Stimulated activated CD4-positive, alpha-beta T cell treated with anti-CD3 and anti-CD28 coated beads, Interleukin-2, amount 100 ng/mL, for 48 hours (primary cell): ENCODE measurements at regions not wholly inside any gene's neighbourhood (a gene's known extent, or its start where the extent isn't known, plus 50 kb on each side); places are given as distances from the start of the nearest gene placed in this dataset.
"Not testable (repeated sequence)": the region's sequence is repeated elsewhere in the genome, so short reads cannot be mapped to it uniquely, and the experiment has no call there.

ENCODE experiments used
- DNase-seq, 2 donors: peaks; one replicate each; pipeline ENCODE4 v3.0.0-alpha.2; 2020

DNA sequence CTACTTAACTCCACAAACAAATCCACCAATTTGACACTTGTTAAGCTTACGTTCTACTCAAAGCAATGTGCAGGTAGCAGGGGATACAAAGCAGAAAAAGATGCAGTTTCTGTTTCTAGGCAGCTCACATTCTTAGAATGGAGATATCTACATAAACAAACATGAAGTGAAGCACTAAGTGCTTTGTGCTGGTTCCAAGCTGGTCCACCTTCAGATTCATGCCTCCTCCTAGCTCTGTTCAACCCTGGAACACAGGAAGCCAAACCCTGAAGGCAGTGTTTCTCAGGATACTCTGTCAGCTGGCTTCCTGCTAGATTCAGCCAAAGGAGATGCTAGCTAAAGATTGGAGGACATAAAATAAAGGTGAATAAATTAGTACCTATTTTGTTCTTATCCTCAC is 55.3 kb upstream of the NOL4 start:
- DNase-seq: no peak

DNA sequence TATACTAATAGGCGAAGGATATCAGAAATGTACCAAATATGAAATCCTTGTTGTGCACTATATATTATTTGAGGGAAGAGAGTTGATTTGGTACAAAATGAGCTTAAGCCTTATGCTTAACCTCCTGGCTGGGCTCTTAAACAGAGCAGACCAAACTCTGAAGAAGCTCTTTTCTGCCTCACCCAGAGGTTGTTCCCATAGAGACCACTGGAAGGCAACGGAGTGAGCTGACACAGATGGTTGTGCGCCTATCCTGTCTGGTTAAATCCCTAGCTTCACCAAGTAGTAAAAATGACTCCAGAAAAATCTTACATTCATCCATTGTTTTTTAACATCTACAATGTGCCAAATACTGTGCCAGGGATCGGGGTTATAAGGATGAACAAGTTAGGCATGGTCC is 55.9 kb upstream of the NOL4 start:
- no peak for DNase-seq

DNA sequence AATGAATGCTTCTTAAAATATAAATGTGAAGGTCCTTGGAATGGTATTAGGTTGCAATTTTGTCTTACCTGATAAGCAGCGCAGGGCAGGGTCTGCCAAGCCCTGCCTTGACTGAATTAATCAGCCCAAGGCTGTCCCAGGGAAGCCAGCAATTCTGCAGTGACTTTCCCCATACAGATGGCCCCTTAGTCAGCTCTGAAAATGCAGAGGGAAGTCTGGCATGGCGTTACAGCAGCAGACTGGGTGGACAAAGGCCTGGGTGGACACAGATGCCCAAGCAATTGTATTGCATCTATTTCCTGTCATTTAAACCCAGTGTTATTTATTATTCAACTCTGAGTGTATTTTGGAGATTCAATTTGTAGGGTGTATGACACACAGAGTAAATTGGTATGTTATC is 56.6 kb upstream of the NOL4 start:
- no peak for DNase-seq

DNA sequence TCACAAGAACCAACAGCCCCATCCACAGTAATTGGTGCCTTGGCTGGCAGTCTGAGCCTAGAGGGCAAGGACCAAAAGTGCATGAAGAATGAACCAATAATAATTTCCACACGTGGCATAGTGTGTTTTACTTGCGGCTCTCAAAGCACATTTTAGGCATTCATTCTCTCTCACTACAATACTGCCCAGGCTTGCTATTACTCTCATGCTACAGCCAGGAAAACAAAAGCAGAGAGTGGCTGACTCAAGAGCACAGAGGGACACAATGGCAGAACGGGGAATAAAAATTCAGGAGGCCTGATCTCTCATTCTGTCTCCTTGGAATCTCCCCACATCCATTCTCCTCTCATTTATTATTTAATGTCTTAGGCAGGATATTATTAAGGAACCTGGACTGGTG is 57.0 kb upstream of the NOL4 start:
- DNase-seq: no peak

DNA sequence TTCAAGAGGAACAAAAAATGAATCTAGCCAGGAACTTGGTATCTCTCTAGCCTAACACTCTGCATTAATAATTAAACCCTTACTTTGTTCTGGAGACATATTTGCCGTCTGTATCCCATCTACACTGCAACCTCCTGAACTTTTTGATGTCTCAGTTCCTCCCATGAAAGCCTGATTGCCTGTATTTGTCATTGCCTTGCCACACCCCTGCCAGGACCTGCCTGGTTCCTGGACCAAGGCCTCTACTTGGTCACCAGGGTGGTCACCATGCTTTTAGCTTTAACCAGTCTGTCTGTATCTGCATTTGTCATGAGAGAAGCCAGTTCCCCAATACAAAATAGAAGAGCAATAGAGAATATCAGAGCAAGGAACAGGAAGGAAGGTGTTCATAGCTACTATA is 58.8 kb upstream of the NOL4 start:
- no peak for DNase-seq

DNA sequence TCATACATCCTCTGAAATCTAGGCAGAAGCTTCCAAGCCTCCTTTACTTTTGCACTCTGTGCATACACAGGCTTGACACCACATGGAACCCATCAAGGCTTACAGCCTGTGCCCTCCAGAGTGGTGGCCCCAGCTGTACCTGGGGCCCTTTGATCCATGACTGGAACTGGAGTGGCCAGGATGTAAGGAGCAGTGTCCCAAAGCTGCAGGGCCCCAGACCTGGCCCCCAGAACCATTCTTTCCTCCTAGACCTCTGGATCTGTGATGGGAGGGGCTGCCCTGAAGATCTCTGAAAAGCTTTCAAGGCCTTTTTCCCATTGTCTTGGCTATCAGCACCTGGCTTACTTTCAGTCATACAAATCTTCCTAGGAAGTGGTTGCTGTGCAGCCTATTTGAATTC is 63.1 kb upstream of the NOL4 start:
- no peak for DNase-seq

DNA sequence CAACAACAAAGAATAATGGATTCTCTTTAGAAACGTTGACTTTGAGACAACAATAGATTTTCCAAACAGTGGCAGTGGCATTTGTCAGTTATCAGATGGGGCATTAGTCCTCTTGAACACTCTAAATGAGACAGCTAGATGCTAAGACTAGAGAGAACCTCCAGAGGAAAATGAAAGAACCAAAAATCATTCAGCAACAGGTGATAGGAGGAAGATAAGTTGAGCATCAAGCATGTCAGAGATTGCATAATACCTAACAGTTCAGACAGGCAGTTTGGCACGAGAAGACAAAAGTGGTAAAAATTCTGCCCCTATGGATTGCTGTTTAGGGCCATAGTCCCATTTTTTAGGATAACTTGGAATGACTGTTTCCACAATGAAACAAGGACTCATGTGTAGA is 67.9 kb upstream of the NOL4 start:
- DNase-seq: no peak

DNA sequence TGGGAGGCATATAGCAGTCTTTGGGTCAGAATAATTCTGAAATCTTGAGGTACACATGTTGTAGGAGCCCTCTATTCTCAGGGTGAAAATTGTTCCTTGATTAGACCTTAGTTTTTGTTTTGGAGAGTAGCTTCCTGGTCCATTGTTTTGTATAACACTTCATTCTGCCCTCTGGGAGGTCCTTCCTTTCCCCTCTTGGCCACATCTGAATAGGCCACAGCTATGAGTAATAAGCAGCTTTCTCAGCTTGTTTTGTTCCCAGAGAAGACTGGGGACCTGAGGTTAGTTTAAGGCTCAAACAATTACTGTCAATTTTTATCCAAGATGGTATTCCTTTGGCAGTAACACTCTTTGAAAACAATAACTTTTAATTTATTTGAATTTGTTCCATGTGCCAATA is 72.6 kb upstream of the NOL4 start:
- DNase-seq: no peak

DNA sequence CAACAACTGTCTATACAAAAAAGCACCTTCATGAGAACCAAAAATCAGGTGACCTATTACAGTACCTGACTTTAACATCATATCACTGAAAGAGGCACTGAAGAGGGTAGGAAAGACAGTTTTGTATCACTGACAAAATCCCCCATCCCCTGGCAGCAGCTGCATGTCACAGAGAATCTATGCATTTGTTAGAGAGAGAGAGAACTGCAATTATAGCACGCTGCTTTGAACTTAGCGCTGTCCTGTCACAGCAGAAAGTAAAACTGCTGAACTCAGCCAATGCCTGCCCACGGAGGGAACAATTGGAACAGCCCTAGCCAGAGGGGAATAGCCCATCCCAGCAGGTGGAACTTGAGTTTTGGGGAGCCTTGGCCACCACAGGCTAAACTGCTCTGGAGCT is 75.1 kb upstream of the NOL4 start:
- DNase-seq: no peak

DNA sequence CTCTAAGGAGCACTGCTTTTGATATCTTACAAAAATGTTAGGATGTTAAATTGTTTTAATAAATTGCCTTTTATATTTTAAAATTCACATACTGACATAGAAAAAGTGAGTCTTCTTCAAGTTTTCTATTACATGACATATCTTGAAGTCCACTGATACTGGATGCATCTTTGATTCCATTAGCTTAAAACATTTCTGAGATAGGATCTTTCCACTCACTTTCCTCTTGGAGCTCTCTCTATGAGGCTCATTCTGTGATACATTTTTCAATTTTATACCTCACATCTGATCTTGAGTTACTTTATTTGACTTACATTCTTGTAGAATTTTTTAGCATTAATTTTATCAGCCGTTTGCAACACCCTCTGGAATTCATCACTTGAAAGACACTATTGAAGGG is 86.8 kb upstream of the NOL4 start:
- DNase-seq: no peak

DNA sequence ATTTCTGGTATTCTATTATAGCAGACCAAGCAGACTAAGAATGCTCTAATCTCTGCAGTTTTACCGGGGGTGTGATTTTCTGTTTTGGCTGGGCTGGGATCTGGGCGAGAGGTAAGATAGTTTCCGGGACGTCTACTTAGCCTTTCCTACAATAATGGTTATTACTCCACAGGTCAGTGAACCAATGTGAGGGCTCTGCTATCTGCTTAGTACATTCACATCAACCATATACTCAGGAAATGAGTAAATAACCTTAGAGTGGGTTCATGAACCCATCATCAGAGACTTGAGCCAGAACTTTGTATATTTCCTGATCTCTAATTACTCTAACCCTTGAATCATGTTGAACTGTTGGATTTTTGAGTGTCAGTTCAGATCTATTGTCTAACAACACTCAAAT is 90.1 kb upstream of the NOL4 start:
- no peak for DNase-seq

DNA sequence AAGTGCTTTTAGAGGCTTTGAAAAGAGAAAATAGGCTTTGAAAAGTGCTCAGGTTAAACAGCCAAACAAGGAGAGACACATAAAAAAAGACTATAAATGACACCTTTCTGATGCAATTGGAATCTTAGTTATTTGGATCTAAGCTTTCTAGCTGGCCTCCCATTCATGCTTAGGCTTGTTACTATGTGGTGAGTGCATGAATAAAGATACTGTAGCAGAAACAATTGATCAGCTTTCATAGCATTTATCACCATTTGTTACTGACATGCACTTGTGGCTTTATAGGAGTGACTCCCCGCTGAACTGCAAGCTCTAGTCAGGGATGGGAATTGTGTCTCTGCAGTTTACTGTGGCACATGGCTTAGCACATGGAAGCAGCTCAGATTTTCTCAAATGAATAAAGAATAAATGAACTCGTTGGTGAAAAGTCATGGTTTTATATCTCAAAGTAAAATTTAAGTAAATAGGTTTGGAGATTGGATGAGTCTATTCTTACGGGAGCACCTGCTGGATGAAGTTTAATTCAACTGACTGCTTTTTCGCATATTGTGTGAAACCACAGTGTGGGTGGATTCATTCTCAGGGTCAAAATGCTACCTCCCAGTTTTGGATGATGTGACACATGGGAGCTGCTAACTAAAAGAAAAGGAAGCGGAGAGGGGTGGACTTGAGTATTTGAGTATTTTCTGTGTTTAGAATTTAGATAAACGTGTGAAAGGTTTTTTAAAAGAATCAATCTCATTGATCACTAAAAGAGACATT is 91.1 kb upstream of the NOL4 start:
- DNase-seq: no peak

DNA sequence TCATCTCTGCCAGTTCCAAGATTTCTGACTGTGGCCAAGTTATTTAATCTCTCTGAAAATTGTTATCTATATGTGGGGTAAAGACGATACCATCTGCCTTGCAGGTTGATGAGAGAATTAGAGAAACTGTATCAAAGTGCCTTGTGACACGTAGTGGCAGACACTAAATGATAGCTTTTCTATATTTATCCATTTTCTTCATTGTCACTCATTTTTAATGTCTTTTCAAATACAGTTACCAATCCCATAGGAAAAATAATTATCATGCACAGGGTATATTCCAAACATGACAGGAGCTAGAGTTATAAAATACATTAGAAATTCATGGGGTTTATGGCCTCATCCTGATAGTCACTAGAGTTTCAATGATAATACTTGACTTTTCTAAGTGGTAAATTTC is 95.6 kb upstream of the NOL4 start:
- DNase-seq: no peak

DNA sequence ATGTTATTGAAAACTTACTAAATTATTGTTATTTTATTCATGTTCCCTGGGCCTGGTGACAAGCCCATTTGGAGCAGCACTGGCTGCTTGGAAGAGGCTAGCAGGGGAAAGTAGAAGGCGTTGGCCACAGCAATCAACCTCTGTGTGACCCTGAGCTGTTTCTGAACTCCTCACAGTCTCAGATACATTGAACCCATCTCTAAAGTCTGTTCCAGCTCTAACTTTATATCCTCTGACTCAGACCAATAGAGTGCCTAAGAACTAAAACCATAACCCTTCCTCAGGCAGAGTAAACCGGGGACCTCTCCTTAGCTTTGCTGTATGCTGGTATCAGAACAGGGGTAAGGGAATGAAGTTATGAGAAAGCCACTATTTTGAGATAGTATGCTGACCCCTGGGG is 96.4 kb upstream of the NOL4 start:
- DNase-seq: no peak

DNA sequence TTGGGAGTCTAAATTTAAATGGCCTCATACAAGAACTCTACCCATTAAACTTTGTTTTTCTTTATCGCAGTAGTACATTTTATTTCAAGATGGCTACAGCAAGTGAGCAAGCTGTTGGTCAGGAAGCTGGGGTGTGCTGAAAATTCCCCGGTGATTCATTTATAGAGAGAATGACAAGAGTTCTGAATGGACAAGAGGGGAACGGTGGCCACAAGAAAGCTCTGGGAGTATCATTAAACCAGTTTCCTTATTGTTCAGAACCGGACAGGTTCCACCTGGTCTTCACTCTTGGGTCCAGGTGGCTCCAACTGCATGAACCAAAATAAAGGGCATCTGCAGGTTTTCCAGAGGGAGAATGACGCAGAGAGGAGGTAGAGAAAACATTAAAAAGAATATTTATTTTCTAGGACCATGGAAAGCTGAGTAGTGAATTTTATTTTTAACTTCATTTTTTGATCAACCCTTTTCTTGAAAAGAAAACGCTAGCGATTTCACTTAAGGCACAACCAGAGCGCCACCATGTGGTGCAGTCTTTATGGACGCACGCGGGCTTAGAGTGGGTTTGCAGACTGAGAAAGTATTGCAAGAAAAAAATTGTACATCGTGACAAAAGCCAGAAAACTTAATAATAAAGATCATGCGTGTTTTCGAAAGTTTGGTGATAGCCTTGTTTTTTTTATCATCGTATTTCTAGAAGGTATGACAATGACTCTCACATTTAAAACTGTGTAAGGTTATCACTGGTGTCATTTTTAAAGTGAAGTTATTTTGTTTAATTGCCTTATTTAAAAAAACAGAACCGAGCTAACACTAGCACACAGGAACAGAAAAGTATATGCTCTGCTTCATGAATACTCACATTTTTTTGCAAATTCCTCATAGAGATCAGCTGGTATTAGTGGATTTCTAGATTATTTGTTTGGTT is 97.9 kb upstream of the NOL4 start:
- peak in 1 of 2 donors; percentile 9 for DNase-seq

DNA sequence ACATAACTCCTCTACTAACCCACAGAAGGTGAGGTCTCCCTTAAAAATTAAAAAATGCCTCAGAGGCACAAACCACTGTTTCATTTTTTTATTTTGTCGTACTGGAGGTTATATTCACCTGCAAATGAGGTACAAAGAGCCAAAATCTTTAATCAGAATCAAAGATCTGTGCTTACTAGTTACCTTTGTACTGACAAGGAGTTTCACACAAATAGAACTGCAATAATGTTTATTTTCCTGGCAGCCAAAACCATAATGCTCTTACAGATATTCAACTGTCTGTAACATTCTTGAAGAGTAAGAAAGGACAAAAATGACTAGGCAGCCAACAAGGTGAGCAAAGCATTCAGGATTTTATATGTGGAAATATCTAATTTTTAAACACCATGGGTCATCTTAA is 105.1 kb upstream of the NOL4 start:
- no peak for DNase-seq

DNA sequence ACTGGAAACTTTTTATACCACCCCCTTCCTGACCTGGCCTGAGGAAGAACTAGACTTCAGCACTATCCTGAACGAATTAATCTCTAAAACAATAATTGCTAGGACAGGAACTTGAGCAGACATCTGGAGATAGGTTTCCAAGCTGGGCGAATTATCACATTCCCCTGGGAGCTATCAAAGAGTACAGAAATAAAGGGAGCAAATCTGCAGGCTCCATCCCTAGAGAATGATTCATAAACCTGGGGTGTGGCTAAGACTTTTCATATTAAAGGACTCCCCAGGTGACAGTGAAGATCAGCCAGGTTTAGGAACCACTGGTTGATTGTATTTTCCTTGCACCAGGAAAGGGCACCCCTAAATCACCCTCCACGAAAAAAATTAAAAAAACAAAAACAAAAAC is 105.6 kb upstream of the NOL4 start:
- DNase-seq: no peak

DNA sequence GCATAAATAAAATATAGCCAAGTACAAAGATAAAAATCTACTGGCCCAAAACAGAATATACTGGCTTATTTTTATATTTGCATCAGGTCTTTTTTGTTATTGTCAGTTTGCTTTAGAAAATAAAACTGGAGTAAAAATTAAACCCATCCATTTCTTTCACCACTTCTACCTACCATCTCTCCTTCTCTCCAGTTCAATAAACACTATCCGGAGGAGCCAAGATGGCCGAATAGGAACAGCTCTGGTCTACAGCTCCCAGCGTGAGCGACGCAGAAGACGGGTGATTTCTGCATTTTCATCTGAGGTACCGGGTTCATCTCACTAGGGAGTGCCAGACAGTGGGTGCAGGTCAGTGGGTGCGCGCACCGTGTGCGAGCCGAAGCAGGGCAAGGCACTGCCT is 106.2 kb upstream of the NOL4 start:
- DNase-seq: not testable (repeated sequence)

DNA sequence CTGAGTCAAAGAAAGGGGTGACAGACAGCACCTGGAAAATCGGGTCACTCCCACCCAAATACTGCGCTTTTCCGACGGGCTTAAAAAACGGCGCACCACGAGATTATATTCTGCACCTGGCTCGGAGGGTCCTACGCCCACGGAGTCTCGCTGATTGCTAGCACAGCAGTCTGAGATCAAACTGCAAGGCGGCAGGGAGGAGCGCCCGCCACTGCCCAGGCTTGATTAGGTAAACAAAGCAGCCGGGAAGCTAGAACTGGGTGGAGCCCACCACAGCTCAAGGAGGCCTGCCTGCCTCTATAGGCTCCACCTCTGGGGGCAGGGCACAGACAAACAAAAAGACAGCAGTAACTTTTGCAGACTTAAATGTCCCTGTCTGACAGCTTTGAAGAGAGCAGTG is 106.6 kb upstream of the NOL4 start:
- not testable (repeated sequence) for DNase-seq

DNA sequence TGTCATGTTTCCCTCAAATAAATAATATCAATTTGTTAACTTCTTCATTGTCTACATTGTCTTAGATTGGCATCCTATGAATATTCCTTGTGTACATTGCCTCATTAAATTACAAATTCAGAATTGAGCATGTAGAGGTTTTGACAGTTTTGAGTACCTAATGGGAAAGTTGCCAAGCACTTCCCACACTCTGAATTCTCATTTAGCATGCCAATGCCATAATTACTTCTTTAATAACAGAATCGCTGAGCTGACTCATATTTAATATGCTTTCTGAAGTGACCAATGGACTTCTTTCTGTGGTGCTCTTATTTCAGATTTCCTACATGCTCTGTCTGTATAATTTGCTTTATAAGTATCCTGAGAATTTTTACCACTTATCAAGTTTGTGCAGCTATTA is 114.4 kb upstream of the NOL4 start:
- no peak for DNase-seq

DNA sequence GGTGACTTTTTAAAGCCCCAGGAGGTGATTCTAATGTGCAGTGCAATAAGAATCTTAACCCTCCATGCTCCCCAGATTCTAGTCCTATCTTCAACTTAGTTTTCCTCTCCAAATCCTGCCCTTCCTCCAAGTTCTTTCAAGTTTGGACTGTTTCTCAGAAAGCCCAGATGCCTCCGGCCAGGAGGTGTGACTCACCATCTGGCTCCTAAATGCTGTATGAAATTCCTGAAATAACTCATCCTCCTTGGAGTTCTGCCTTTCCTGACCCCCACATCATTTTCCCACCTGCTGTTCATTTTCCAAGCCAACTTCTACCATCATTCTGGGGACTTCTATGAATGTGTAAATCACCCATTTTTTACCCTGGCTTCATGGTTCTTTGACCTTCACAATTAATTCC is 118.2 kb upstream of the NOL4 start:
- DNase-seq: no peak

DNA sequence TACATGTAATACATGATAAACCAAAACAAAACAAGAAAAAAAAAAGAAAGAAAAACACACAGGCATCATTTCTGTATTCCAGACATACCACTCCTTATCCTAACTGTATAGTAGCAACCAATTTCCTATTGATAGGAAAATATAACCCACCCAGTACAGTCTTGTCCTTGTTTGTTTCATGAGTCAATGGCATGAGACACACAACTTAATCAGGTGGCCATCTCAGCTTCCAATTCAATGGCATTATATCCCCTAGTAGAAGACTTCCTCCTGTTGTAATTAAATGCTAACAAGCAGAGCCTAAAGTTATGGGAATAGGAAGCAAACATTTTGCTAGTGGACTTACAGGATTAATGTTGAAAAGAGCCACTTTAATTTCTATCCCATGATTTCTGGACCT is 121.0 kb upstream of the NOL4 start:
- DNase-seq: no peak

DNA sequence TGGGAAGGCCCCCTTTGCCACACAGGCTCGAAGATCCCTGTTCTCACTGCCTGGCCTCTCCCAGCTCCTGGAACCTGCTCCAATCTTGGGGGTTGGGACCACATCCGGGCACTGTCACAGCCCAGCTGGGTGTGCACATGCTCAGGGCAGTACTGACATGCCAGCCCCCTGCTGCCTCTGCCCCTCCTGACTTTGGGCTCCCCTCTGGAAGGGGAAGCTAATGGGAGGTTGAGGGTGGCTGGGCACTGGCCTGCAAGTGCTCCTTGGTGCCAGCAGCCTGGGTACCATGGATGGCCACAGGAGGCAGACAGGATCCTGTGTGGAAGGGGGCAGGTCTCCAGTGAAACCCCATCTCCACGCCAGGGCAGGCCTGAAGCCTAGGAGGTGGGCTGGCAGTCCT is 126.1 kb upstream of the NOL4 start:
- DNase-seq: no peak

DNA sequence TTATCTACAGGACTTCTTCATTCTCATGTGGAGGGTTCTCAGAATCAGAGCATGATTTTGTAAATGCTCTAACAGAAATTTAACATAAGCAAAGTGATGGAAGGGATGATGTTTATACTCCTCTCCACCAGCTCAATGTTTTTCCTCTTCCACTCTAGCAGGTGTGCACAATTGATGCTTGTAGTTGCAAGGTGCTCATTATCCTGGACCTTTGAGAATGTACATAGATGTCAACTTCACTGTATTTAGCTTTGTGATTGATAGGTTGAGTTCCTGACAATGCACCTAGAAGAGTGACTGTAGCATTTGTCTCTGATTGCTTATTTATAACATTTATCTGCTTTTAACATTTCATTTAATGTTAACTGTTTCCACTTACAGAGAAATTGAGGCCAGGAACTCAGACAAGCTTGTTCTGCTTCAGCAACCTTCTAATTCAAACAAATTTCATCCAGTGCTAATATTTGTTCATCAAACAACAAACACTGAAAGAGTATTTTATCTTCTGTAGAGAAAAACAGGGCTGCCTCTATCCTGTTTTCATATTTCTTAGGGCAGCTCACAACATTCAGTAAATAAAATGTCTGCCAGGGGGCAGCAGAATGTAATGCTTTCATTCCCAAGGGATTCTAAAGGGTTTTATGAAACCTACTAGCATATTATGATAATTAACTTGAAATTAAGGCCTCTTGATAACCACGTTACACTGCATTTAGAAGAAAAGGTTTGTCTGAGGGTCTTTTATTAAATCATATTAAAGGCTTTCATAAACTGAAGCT is 127.9 kb upstream of the NOL4 start:
- DNase-seq: no peak
